HG03108 (cell line): ENCODE measurements at regions not wholly inside any gene's neighbourhood (a gene's known extent, or its start where the extent isn't known, plus 50 kb on each side); places are given as distances from the start of the nearest gene placed in this dataset.

ENCODE experiments used
- ATAC-seq: cut with Tn5 transposase; IDR thresholded peaks from one replicate; pipeline ENCODE4 v1.9.1; 2021; ENCODE audit warnings: moderate library complexity; ENCODE audit not compliant: unreplicated experiment

DNA sequence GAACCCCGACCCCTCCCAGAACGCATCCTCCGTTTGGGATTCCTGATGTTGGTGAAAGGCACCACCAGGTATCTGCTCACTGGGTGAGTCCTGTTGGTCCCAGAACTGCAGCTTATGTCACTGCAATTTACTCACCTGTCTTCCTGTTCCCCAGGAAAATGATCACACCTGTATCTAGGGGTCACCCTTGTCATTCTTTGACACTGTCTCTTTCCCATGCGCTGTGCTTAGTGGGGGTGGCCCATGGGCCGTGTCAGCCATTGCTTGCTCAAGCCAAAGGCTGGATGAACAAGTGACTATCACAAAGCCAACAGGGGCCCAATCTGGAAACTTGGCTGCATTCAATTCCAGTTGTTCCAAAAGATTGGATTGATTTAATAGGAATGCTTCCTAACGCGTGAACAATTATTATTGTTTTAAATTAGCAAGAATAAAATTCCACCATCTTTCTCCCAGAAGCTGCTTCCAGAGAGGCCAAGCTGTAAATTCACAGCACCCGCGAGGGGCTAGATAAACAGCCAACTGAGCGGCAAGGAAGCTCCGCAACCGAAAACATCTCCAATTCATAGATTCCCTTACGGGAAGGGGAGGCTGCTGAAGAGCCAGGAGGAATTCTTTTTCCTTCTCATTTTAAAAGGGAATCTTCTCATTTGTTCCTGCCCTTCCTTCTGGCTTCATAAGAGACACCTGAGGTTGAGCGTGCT is 134.8 kb upstream of the ZMIZ1 start:
- ATAC-seq, result no peak

DNA sequence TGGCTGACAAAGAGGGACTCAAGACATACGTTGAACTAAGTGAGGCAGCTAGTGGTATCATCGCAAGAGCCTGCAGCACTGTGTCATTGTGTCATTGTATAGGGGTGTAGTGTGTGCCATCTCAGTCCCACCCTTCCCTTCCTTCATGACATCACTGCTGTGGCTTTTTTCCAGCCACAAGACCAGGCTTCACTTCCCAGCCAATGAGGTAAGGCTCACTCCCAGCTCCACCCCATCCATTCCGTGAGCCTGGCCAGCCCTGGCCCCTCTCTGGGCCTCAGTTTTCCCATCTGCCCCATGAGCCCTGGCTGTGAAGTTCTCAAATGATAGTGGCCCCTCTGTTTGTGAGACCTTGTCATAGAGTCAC is 134.3 kb upstream of the ZMIZ1 start:
- no peak for ATAC-seq

DNA sequence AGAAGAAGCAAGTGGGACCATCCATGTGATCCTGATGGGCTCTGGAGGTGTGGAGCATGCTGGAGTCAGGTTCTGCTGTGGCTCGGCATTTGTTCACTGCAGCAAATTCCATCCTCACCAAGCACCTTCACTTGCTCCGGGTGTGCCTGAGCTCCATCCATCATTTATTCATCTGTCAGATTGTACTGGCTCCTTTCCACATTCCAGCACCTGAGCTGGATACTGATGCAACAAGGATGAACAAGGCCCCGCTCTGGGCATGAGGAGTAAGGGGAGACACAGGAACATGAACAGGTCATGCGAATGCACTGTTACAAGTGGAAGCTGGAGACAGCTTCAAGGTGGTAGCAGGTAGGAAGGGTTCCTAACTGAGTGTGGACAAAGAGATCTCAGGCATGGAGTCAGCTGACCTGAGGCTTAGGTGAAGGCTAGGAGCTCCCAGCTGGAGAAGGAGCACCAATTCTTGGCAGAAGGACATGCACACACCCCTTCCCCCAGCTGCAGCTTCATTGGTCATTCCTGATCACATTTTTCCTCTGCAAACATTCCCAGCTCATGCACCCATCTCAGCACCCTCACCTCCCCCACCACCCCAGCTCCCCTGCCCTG is 133.7 kb upstream of the ZMIZ1 start:
- ATAC-seq, result no peak

DNA sequence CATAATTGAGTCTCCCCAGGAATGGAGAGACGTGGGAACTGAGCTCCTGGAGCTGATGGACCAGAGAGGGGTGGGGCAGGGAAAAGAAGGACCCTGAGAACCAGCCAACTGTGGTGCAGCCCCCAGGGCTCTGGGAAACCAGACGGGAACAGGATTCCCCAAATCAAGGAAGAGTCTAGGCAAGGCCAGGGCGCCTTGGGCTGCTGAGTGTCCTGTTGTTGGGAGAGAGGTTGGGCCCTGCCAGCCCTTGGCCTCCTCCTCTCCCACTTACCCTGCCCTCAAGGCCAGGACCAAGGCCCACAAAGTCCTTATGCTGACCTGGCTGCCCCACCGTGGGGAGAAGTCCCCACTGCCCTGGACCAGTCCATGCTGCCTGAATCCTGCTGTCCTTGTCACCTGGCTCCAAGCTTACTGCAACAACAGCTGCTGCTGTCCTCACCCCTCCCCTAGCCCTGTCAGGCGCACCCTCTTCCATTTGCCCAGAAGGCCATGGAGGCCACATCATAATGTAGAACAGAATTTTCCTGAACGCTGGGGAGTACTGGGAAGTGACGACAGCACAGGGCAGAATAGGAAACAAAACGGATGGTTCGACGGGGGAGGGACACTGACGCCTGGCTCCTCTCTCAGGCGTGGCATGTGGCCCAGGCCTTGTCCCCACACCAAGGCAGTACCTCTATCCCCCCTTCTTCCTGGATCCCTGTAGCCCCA is 132.9 kb upstream of the ZMIZ1 start:
- no peak for ATAC-seq

DNA sequence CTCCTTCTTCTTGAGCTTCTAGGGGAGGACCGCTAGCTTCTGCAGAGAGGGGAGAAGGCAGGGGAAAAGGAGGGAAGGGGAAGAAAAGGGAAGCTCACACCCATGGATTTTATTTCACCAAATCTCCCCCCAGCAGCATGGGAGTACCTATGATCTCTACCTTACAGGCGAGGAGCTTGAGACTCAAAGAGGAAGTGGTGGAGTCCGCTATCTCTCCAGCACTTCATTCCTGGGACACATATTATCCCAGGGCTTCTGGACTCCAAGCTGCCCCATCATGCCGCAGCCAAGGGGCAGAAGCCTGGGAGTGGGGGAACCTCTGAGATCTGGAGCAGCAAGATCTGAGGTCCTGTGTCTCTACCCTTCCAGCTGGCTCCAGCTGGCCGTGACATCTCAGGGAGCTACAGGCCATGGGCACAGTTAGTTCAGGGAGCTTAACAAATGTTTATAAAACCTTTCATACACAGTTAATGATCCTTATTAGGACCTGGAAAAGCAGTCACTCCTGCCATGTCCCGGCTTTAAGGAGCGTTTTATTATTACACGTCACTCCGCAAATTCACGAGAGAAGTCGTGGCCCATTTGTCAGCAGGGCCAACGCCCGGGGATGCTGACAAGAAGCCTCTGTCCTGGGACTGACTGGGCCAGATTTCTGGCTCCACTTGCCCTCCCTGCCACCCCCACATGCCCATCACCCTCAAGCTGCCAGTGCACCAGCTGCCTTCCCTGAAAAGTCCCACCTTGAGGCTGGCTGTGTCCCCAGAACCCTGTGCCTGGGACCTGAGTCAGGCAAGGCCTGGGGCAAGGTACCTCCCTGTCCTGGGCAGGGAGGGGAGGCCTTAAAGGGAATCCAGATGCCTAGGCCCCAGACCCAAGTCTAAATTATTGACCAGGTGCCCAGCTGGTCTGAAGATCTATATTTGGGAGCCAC is 132.1 kb upstream of the ZMIZ1 start:
- ATAC-seq, result no peak

DNA sequence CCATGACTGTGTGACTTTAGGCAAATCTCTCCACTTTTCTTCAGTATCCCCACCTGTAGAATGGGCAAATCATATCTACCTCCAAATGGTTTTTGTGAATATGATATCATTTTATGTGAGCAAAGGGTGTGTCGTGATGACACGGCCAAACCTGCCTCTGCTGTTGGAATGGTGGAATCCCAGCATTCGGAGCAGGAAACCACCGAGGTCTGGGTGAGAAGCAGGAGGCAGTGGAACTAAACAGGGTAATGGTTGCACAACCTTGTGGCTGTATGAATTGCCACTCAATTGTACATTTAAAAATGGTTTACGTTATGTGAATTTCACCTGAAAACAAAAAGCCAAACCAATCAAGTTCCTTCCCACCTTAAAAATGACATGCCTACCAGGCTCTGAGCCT is 131.4 kb upstream of the ZMIZ1 start:
- no peak for ATAC-seq

DNA sequence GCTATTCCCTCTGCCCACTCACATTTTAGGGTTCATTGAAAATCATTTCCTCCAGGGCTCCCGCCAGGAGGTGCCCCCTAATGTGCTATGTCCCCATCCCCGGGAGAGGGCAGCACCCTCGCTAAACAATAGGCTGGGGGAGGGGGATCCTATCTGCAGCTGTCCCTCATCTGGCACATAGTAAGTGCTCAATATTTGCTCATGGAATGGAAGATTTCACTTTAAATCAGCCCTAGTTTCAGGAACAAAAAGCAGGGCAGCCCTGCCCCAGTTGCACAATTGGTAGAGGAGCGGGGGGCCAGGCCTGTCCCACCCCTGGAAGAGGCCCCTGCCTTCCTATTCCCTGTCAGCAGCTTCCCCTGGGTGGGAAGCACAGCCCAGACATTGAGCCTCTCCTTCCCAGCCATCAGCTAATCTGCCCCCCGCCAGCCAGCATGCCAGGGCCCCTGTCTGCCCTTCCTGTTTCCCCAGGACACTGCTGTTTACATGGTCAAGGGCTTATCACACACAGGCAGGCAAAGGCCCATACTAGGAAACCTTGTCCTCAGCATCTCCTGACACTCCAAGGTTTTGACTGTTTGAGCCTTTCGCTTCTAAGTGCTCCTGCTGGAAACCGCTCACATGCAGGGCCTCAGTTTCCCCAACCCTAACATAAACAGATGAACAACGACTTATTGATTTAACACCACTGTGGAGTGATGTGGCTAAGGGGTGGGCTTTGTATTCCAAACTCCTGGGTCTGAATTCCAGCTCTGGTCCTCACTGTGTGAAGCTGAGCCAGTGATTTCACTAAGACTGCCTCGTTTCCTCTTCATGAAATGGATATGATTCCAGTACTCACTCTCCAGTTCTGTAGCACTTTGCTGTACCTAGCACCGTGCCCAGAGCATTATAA is 130.7 kb upstream of the ZMIZ1 start:
- no peak for ATAC-seq

DNA sequence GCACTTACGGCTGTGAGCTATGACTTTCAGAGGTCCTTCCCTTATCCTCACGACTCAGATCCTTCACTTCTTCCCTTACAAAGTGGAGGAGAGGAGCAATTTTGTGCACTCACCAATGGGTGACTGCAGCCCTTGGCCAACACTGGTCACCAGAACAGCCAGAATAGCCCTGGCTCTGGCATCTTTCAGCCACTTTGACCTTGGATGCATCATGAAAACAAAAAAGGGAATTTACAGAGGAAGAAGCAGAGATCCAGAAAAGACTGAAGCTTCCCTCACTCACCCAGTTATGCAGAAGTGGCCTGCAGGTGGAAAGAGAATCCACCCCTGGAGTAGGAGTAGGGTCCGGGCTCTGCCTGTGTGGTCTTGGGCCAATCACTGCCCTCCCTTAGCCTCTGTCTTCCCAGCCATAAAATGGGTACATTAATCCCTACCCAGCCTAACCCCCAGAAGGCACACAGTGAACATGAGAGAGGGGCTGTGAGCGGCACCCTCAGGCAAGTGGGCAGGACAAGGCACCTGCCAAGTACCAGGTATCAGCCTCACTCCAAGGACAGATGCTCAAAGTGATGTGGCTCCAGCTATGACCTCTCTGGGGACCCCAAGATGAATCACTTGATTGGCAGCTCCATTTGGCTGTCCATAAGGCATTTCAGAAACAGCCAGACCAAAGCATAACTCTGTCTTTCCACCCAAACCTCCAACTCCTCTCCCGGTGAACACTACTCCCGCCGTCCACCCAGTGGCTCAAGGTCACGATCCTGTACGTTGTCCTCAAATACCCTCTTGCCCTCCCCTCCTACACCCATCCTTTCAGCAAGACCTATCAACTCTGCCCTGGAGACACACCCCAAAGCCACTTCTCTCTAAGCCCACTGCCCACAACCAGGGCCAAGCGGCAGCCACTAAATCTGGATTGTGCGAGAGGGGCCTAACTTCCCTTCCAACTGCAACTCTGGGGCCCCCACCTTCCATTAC is 129.8 kb upstream of the ZMIZ1 start:
- ATAC-seq, result no peak

DNA sequence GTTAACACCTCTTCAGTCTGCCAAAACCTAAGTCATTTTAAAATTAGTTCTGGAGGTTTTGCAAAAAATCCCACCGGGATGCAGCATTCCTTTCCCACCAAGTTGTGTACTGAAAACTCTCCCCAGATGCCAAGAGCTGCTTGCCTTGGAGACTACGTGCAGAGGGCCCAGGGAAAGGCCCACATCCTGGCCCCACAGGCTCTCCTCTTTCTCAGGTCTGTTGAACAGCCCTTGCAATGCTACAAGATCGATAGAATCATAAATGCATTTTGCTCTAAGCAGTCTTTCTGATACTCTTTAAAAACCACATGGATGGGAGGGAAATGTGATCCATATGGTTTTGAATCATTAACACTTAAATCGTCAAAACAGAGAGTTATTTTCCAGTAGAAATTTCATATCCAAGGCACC is 126.7 kb upstream of the ZMIZ1 start:
- ATAC-seq, result no peak

DNA sequence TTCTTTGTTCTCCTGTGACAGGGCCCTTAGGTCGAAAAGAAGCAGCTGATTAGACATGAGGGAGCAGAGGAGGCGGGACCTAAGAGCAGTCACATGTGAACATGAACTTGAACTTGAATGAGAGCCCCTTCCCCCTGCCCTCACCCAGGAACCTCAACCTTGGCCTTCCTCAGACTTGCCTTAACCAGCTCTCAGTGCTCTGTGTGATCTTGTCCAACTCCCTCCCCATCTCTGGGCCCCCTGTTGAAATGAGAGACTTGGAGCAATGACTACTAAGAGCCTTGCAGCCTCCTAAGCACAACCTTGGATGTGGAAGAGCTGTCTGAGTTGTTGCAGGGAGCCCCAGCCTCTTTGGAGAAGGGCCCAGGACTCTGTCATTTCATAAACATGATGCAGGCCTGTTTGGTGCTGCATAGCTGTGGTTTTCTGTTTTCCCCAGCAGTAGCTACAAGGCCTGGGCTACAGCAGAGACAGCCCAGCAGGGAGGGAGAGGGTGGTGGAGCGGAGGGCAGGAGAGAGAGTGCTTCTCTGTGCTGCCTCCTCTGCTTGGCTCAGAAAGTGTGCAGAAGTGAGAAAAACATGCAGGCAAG is 123.9 kb upstream of the ZMIZ1 start:
- ATAC-seq, result no peak

DNA sequence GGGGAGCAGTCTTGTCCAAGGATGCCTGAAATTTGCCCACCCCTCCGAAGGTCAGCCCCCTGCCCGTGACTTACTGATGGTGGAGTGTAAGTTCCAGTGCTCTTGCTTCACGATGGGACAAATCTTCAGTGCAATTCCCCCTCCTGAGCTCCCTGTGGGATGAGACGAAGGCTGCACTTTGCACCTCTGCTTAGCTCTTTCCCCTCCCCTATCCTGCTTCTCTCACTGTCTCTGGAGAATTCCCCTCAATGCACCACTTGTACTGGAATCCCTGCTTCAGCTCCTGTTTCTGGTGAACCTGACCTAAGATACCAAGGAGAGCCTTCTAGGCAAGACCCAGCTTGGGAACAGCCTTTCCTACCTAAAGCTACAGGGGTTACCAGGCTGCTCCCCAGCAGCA is 122.9 kb upstream of the ZMIZ1 start:
- no peak for ATAC-seq

DNA sequence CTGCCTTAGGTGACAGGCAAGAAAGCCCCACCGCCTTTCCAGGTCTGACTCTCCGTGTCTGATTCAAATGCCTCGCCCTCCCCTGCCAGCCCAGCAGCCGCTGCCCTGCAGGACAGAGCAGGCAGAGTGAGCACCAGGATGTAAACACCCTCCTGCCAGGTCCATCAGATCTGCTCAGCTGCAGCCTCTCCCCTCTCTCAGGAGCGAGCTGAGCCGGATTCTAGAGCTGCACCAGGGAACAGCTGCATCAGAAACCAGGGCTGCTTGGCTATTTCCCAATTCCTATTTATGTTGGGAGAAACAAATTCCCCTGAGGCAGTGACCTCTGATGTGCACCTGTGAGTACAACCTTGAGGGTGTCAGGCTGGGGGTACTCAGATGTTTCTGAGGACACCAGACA is 121.5 kb upstream of the ZMIZ1 start:
- no peak for ATAC-seq

DNA sequence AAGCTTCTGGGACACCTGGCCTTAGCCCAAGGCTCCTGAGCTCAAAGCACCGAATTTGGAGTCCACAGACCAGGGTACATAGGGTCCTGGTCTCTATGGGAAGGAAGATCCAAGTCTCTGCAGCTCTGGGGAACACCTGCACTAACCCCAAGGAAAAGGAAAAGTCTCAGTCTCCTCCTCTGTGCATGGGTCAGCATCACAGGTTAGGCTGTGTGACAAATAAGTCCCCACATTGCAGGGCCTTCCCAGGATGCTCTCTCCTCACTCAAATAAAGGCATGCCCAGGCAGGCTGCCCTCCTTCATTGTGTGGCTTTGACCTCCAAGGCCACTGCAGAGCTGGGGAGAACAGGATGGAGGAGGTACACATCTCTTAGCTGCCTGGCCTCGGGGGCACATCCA is 121.0 kb upstream of the ZMIZ1 start:
- ATAC-seq, result no peak

DNA sequence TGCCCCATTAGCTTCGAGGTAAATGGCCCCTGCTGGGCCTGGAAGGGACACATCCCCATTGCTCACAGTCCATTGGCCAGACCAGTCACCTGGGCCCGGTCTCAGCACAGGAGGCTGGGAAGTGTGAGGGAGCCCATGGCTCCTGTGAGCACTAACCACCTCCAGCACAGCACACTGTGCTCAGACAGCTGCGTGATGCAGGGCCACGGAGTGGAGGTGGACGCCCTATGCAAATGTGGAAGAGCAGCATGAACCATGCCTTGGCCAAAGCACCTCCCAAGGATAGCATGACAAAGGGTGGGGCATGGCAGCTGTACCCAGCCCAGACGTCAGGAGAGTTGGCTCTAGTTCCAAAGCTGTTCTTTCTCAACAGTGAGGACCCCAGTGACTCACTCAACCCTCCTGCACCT is 120.1 kb upstream of the ZMIZ1 start:
- no peak for ATAC-seq

DNA sequence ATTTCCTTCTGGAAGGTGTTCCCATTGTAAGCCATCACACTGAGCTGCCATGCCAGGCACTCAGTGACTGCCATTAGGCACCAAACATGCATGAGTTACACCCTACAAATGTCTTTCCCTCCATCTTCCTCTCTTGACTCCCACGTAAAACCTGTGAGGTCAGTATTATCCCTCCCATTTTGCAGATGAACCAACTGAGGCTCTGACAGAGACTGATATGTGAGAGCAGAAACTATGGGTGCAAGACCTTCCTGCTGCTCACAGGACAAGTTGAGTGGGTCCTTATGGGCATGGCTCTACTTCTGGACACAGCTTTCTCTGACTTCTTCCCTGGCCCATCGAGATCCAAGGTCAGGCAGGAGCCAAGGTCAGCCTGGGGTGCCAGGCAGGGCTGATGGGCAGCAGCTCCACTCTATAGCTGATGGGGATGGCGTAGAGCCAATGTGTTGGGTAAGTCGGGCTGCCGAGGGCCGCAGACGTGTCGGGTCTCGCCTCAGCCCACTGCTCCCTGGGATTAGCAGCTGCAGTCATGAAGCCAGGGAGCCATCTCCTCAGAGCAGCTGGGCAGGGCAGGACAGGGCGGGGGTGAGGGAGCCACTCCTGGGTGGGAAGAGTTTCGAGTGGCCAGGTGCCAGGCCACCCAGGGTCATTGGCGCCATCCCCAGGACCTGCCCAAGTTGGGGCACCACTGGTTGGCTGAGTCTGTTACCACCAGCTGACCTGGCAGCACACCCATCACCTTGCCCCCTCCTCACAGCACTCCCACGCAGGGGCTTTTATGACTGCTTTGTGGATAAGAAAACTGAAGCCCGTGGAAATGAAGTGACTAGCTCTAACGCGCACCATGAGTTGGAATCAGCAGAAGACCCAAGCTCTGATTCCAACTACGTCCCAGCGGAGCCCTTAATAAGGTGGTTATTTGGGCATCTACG is 117.8 kb upstream of the ZMIZ1 start:
- no peak for ATAC-seq

DNA sequence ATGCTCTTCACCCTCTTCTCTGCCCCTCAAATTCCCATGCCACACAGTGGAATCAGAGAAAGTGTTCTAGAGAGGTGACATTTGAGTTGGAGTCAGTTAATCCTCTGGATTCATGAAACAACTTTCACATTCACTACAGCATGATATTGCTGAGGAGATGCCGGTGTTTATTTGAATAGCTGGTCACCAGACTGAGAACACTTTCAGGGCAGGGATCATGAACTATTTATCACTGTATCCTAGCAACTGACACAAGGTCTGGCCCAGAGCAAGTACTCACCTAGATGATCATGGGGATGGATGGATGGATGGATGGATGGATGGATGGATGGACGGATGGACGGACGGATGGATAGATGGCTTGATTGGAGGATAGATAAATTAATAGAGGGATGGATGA is 116.7 kb upstream of the ZMIZ1 start:
- ATAC-seq, result no peak

DNA sequence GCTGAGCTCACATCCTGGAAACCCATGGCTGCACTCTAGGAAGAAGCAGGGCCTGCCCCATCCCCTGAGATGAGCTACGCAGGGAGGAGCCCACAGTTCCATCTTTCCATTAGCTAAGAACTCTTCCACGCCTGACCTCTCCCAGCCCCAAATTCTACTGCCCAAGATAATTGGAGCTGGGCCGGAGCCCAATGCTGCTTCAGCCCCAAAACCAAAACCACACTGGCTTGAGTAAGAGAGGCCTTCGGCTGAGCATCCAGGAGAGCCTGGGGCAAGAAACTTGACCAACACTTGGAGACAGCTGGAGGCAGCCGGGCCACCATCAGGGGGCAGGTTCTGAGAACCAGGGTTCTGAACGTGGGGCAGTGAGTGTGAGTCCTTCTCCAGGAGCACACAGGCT is 116.1 kb upstream of the ZMIZ1 start:
- no peak for ATAC-seq
